GM23248 (cell line): ENCODE measurements at regions not wholly inside any gene's neighbourhood (a gene's known extent, or its start where the extent isn't known, plus 50 kb on each side); places are given as distances from the start of the nearest gene placed in this dataset.

Experiments used
- DNase-seq: peaks from one replicate; pipeline ENCODE4 v3.0.0-alpha.2; 2015
- H2AFZ ChIP-seq: fragments of 200-600 bp; sonication (generic); 2 replicates; pipeline ENCODE4 v1.6.1; 2016; ENCODE audit warnings: antibody characterized with exemption
- H3F3A ChIP-seq: fragments of 200-600 bp; sonication (generic); 2 replicates; pipeline ENCODE4 v1.6.1; 2016; ENCODE audit warnings: mild to moderate bottlenecking, antibody characterized with exemption, mixed run types; ENCODE audit not compliant: insufficient read depth
- H3K27ac ChIP-seq: fragments of 200-600 bp; sonication (generic); 2 replicates; pipeline ENCODE4 v1.5.1; 2016; ENCODE audit warnings: mild to moderate bottlenecking
- H3K27me3 ChIP-seq: fragments of 200-600 bp; sonication (generic); replicated peaks from 2 replicates; pipeline ENCODE4 v1.6.1; 2016; ENCODE audit warnings: mild to moderate bottlenecking; ENCODE audit not compliant: insufficient read depth
- H3K36me3 ChIP-seq: fragments of 200-600 bp; sonication (generic); 2 replicates; pipeline ENCODE4 v1.6.1; 2016; ENCODE audit warnings: low read depth, mild to moderate bottlenecking
- H3K4me1 ChIP-seq: fragments of 200-600 bp; sonication (generic); 2 replicates; pipeline ENCODE4 v1.6.1; 2016; ENCODE audit warnings: mild to moderate bottlenecking; ENCODE audit not compliant: insufficient read depth
- H3K4me2 ChIP-seq: fragments of 200-600 bp; sonication (generic); one replicate; pipeline ENCODE4 v1.6.1; 2016; ENCODE audit warnings: mild to moderate bottlenecking; ENCODE audit not compliant: unreplicated experiment
- H3K4me3 ChIP-seq: fragments of 200-600 bp; sonication (generic); 2 replicates; pipeline ENCODE4 v1.5.1; 2016; ENCODE audit warnings: mild to moderate bottlenecking
- H3K79me2 ChIP-seq: fragments of 200-600 bp; sonication (generic); 2 replicates; pipeline ENCODE4 v1.6.1; 2016; ENCODE audit warnings: mild to moderate bottlenecking; ENCODE audit not compliant: insufficient read depth
- H3K9ac ChIP-seq: fragments of 200-600 bp; sonication (generic); 2 replicates; pipeline ENCODE4 v1.6.1; 2016; ENCODE audit warnings: mild to moderate bottlenecking
- H3K9me2 ChIP-seq: fragments of 200-600 bp; sonication (generic); 2 replicates; pipeline ENCODE4 v1.6.1; 2016; ENCODE audit warnings: mixed run types, mild to moderate bottlenecking, moderate library complexity; ENCODE audit not compliant: insufficient read depth
- H3K9me3 ChIP-seq: fragments of 200-600 bp; sonication (generic); one replicate; pipeline ENCODE4 v1.6.1; 2017; ENCODE audit warnings: low read depth
- H4K20me1 ChIP-seq: fragments of 200-600 bp; sonication (generic); 2 replicates; pipeline ENCODE4 v1.6.0; 2016; ENCODE audit not compliant: insufficient read depth
- EZH2 ChIP-seq: fragments of 200-600 bp; sonication (generic); IDR thresholded peaks from 2 replicates; pipeline ENCODE4 v1.6.1; 2018; ENCODE audit warnings: antibody characterized with exemption, mild to moderate bottlenecking; ENCODE audit not compliant: insufficient read depth, poor library complexity, severe bottlenecking
- EZH2phosphoT487 ChIP-seq: fragments of 200-600 bp; sonication (generic); IDR thresholded peaks from 2 replicates; pipeline ENCODE4 v1.6.1; 2018; ENCODE audit warnings: antibody characterized with exemption, moderate library complexity, mild to moderate bottlenecking, low read depth; ENCODE audit not compliant: insufficient read depth
- WGBS, 2 experiments: methylation state at CpG; one replicate each; pipeline ENCODE4 v1.1.6; 2015 to 2017; ENCODE audit warnings: low lambda C conversion rate in 2 of 2, low coverage in 1 of 2; ENCODE audit errors: missing lambda C conversion rate in 2 of 2; 5-methylcytosine and 5-hydroxymethylcytosine counted together
- in situ Hi-C: fragments of 300-500 bp; cut with MboI; formaldehyde crosslinking; loops from 2 replicates; pipeline ENCODE4 v1.15.0; 2020

GRCh38 chr19:30744741-30745475 lies 372.7 kb downstream of the ZNF536 start:
- H3K36me3 ChIP-seq = no peaks in the 10 kb centered on the region
- 59 to 64% methylated on average over 9 of the region's 9 CpGs for WGBS, 2 experiments
- H4K20me1 ChIP-seq = no peaks in the 10 kb centered on the region
- no peaks in the 10 kb centered on the region for H3K9me2 ChIP-seq
- no peak overlapping the region for H3K4me3 ChIP-seq
- H3K9ac ChIP-seq = no peak overlapping the region
- TF ChIP-seq EZH2phosphoT487 (no peak), EZH2 (no peak)
- H3K9me3 ChIP-seq = no peaks in the 10 kb centered on the region
- H3K27ac ChIP-seq = no peak overlapping the region
- H3K27me3 ChIP-seq = peaks cover 11% of the 10 kb centered on the region; the same call in 1 of the 2 replicates
- DNase-seq = no peak
- no peaks in the 10 kb centered on the region for H3F3A ChIP-seq
- no peaks in the 10 kb centered on the region for H3K79me2 ChIP-seq
- no peak overlapping the region for H3K4me2 ChIP-seq
- in situ Hi-C loops = no loop called here
- no peak overlapping the region for H2AFZ ChIP-seq
- no peaks in the 10 kb centered on the region for H3K4me1 ChIP-seq

GRCh38 chr19:30743702-30744101 lies 371.5 kb downstream of the ZNF536 start:
- Histone ChIP-seq H3K4me2 (no peak overlapping the region), H3K27me3 (peaks cover 11% of the 10 kb centered on the region; the same call in 1 of the 2 replicates), H3K79me2 (no peaks in the 10 kb centered on the region), H3K27ac (no peak overlapping the region), H3K9ac (no peak overlapping the region), H4K20me1 (no peaks in the 10 kb centered on the region), H3K9me2 (no peaks in the 10 kb centered on the region), H3F3A (no peaks in the 10 kb centered on the region), H3K9me3 (no peaks in the 10 kb centered on the region), H3K4me1 (no peaks in the 10 kb centered on the region), H3K36me3 (no peaks in the 10 kb centered on the region), H2AFZ (no peak overlapping the region), H3K4me3 (no peak overlapping the region)
- DNase-seq = no peak
- 45 to 54% methylated on average over 5 of the region's 5 CpGs for WGBS, 2 experiments
- no peak for TF ChIP-seq EZH2phosphoT487
- TF ChIP-seq EZH2 = no peak
- in situ Hi-C loops = no loop called here

GRCh38 chr19:30743011-30743410 lies 370.8 kb downstream of the ZNF536 start:
- Histone ChIP-seq H4K20me1 (no peaks in the 10 kb centered on the region), H2AFZ (no peak overlapping the region), H3K79me2 (no peaks in the 10 kb centered on the region), H3K27ac (no peak overlapping the region), H3K27me3 (peaks cover 11% of the 10 kb centered on the region; the same call in 1 of the 2 replicates), H3K4me1 (no peaks in the 10 kb centered on the region), H3F3A (no peaks in the 10 kb centered on the region), H3K4me2 (no peak overlapping the region), H3K9me2 (no peaks in the 10 kb centered on the region), H3K9ac (no peak overlapping the region), H3K36me3 (no peaks in the 10 kb centered on the region), H3K9me3 (no peaks in the 10 kb centered on the region), H3K4me3 (no peak overlapping the region)
- no peak for DNase-seq
- TF ChIP-seq EZH2 = no peak
- no peak for TF ChIP-seq EZH2phosphoT487
- in situ Hi-C loops = no loop called here
- 10 to 11% methylated on average over 10 of the region's 10 CpGs for WGBS, 2 experiments

GRCh38 chr19:30742406-30742938 lies 370.3 kb downstream of the ZNF536 start:
- WGBS, 2 experiments = 25 to 31% methylated on average over 12 of the region's 12 CpGs
- Histone ChIP-seq H3F3A (no peaks in the 10 kb centered on the region), H3K9me3 (no peaks in the 10 kb centered on the region), H3K9me2 (no peaks in the 10 kb centered on the region), H3K4me1 (no peaks in the 10 kb centered on the region), H3K27ac (no peak overlapping the region), H3K9ac (no peak overlapping the region), H2AFZ (no peak overlapping the region), H3K79me2 (no peaks in the 10 kb centered on the region), H4K20me1 (no peaks in the 10 kb centered on the region), H3K4me3 (no peak overlapping the region), H3K27me3 (peaks cover 11% of the 10 kb centered on the region; the same call in 1 of the 2 replicates), H3K4me2 (no peak overlapping the region), H3K36me3 (no peaks in the 10 kb centered on the region)
- in situ Hi-C loops = no loop called here
- TF ChIP-seq EZH2 (no peak), EZH2phosphoT487 (no peak)
- no peak for DNase-seq
